Brain microvascular endothelial cell (primary cell): ENCODE measurements at regions not wholly inside any gene's neighbourhood (a gene's known extent, or its start where the extent isn't known, plus 50 kb on each side); places are given as distances from the start of the nearest gene placed in this dataset.

Experiments
- DNase-seq: peaks from one replicate; pipeline ENCODE4 v3.0.0-alpha.2; 2020
- H3K27ac ChIP-seq: fragments of 250-450 bp; sonication (Bioruptor Pico); 2 replicates; pipeline ENCODE4 v1.5.1; 2020; ENCODE audit warnings: mild to moderate bottlenecking, moderate library complexity
- H3K27me3 ChIP-seq: fragments of 250-450 bp; sonication (Bioruptor Pico); replicated peaks from 2 replicates; pipeline ENCODE4 v1.5.1; 2020; ENCODE audit warnings: mild to moderate bottlenecking
- H3K36me3 ChIP-seq: fragments of 250-450 bp; sonication (Bioruptor Pico); replicated peaks from 2 replicates; pipeline ENCODE4 v1.5.1; 2020; ENCODE audit warnings: mild to moderate bottlenecking
- H3K4me3 ChIP-seq: 2 replicates; pipeline ENCODE4 v1.5.1; 2011; ENCODE audit warnings: low read depth, mild to moderate bottlenecking, control low read depth, low read length, moderate library complexity
- in situ Hi-C: cut with HindIII; loops from 2 replicates; pipeline ENCODE4 v1.10.0; 2017; ENCODE audit warnings: low sequenced_read_pairs, low pct_ligation_motif_present
- TF ChIP-seq, protein P1 (sequence below): IDR thresholded peaks from 2 replicates; pipeline ENCODE4 v1.5.1; 2011; ENCODE audit warnings: low read depth, mild to moderate bottlenecking, moderate library complexity, low read length, control low read depth, inconsistent platforms; ENCODE audit errors: missing control alignments

DNA sequence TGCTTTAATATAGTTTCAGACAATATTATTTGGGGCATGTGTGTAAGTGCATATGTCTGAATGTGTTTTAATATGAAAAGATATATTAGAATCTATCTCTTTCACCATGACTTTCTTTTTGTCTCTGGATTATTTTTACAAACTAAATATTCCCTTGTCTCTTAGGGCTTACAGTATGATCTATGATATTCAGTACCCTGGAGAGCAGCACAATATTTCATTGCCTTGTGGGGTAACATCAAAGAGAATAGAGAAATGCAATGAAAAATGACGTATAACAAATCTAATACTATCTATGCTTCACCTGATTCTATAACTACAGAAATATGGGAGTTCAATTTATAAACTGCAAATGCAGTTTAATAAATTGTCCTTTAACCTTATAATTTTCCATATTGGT, 2084.5 kb downstream of the MRPL39 start:
- DNase-seq, result no peak
- in situ Hi-C loops, result no loop called here
- H3K4me3 ChIP-seq, result no peak overlapping the region
- no peak overlapping the region for H3K27ac ChIP-seq
- TF ChIP-seq, protein P1, sequence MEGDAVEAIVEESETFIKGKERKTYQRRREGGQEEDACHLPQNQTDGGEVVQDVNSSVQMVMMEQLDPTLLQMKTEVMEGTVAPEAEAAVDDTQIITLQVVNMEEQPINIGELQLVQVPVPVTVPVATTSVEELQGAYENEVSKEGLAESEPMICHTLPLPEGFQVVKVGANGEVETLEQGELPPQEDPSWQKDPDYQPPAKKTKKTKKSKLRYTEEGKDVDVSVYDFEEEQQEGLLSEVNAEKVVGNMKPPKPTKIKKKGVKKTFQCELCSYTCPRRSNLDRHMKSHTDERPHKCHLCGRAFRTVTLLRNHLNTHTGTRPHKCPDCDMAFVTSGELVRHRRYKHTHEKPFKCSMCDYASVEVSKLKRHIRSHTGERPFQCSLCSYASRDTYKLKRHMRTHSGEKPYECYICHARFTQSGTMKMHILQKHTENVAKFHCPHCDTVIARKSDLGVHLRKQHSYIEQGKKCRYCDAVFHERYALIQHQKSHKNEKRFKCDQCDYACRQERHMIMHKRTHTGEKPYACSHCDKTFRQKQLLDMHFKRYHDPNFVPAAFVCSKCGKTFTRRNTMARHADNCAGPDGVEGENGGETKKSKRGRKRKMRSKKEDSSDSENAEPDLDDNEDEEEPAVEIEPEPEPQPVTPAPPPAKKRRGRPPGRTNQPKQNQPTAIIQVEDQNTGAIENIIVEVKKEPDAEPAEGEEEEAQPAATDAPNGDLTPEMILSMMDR, result no peak
- H3K27me3 ChIP-seq, result no peaks in the 10 kb centered on the region
- H3K36me3 ChIP-seq, result no peaks in the 10 kb centered on the region

DNA sequence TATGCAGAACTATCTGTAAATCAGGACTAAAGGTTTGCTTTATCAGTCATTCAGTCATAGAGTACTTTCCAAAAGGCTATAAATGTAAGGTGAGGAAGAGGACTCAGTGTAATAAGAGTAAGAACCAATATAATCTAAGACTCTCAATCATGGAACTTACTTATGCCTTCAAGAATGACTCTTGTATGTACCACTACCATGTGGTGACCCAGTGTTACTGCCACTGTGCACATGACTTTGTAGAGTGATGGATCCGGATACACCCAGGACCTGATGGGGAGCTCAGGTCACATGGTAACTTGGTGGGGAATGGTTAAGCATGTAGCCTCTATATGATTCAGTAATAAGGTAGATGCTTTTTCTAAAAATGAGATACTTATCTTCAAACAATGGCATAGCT, 2099.8 kb downstream of the MRPL39 start:
- TF ChIP-seq, protein P1, result no peak
- Histone ChIP-seq H3K4me3 (no peak overlapping the region), H3K27ac (no peak overlapping the region), H3K36me3 (no peaks in the 10 kb centered on the region), H3K27me3 (no peaks in the 10 kb centered on the region)
- no peak for DNase-seq
- in situ Hi-C loops, result no loop called here

DNA sequence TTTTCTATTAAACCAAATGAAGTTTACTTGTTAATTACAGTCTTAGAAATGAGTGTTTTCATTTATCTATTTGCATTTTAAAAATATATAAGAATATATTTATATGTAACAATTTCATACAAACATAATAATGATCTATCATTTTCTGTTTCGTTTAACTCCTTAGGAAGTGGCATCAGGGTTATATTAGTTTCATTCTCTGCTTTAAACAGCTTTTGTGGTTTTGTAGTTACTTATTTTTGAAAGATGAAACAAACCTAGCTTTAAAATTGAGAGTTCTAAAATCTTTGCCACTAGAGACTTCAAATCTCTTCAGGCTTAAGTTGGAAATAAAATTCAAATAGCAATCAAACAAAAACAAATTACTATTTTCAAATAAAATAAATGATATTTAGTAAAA, 2110.6 kb downstream of the MRPL39 start:
- no peak overlapping the region for H3K4me3 ChIP-seq
- no peak for DNase-seq
- no peaks in the 10 kb centered on the region for H3K27me3 ChIP-seq
- TF ChIP-seq, protein P1, result no peak
- no peak overlapping the region for H3K27ac ChIP-seq
- no peaks in the 10 kb centered on the region for H3K36me3 ChIP-seq
- in situ Hi-C loops, result no loop called here

DNA sequence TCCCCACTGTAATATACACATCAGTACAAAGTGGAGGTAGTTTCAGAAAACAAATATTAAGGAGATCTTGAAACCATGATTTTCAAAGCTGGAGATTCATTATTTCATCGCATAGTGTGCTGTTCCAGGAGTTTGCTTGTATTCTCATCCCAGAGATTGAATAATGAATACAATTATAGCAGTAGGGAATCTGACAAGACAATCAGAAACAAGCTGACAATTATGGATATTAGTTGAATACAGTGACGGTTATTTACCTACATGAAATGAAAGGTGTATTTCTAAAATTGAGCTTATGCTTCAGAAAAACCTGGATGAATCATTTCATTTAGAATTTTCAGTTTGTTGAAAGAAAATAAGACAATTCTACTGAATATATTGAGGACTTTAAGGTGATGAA, 2119.0 kb downstream of the MRPL39 start:
- DNase-seq, result no peak
- Histone ChIP-seq H3K27me3 (no peaks in the 10 kb centered on the region), H3K27ac (no peak overlapping the region), H3K36me3 (no peaks in the 10 kb centered on the region), H3K4me3 (no peak overlapping the region)
- in situ Hi-C loops, result no loop called here
- TF ChIP-seq, protein P1, result no peak

DNA sequence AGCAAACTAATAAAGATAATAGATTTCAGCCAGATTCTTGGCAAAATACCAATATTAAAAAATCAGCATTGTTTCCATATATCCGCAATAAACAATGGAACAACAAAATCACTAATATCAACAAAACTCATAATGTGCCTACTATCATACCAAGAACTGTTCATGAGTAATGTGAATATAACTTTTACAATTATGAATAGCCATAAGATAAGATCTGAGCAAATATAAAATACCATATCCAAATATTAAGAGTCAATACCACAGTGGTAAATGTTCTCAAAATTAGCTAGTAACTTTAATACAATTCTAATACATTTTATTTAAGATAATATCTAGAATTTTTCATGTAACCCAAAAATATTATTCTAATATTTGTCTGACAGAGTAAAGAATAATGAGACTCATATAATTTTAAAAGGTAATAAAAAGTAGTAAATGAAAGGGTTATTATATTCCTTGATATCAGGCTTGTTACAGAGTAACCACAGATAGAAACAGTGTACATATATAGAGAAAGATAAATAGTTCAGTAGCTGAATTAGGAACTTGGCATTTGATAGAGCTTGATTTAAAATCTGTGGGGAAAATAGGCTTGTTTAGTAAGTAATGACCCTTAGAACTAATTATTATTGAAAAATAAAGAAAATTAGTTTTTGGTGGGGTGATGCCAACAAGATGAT, 2126.6 kb downstream of the MRPL39 start:
- Histone ChIP-seq H3K36me3 (no peaks in the 10 kb centered on the region), H3K27me3 (no peaks in the 10 kb centered on the region), H3K27ac (no peak overlapping the region), H3K4me3 (no peak overlapping the region)
- TF ChIP-seq, protein P1, result no peak
- no peak for DNase-seq
- in situ Hi-C loops, result no loop called here

DNA sequence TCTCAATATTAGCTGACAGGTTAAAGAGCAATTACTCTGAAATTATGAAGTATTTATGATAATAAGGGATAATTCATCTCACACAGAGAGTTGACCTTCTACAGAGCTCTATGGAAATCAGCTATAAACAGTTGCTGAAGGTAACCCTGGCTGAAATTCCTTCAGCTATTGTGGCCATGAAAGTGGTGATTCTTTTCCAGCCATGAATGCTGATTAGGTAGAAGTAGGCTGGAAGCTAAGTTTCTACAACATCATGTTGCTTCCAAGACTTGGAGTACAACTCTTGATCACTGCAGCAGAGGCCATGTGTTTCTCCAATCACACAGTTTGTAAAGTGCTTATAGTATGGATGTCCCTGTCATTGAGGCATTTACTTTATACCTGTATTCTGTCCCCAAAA, 2128.9 kb downstream of the MRPL39 start:
- DNase-seq, result no peak
- Histone ChIP-seq H3K4me3 (no peak overlapping the region), H3K36me3 (no peaks in the 10 kb centered on the region), H3K27me3 (no peaks in the 10 kb centered on the region), H3K27ac (no peak overlapping the region)
- in situ Hi-C loops, result no loop called here
- TF ChIP-seq, protein P1, result no peak
